Mammary epithelial cell (primary cell): ENCODE measurements at regions not wholly inside any gene's neighbourhood (a gene's known extent, or its start where the extent isn't known, plus 50 kb on each side); places are given as distances from the start of the nearest gene placed in this dataset.

Experiments used
- EZH2 ChIP-seq: IDR thresholded peaks from 2 replicates; pipeline ENCODE4 v1.6.1; 2012; ENCODE audit warnings: low read length, inconsistent platforms, borderline replicate concordance
- TF ChIP-seq, protein P1 (sequence below), 2 donors: IDR thresholded peaks in 1 of 2; conservative IDR thresholded peaks in 1 of 2; 2 replicates each; pipeline ENCODE4 v1.5.1; 2011 to 2012; ENCODE audit warnings: inconsistent platforms in 2 of 2, low read length in 2 of 2, mild to moderate bottlenecking in 2 of 2, control low read depth in 1 of 2, low read depth in 1 of 2; ENCODE audit not compliant: insufficient read depth in 1 of 2; ENCODE audit errors: extremely low read depth in 1 of 2

DNA sequence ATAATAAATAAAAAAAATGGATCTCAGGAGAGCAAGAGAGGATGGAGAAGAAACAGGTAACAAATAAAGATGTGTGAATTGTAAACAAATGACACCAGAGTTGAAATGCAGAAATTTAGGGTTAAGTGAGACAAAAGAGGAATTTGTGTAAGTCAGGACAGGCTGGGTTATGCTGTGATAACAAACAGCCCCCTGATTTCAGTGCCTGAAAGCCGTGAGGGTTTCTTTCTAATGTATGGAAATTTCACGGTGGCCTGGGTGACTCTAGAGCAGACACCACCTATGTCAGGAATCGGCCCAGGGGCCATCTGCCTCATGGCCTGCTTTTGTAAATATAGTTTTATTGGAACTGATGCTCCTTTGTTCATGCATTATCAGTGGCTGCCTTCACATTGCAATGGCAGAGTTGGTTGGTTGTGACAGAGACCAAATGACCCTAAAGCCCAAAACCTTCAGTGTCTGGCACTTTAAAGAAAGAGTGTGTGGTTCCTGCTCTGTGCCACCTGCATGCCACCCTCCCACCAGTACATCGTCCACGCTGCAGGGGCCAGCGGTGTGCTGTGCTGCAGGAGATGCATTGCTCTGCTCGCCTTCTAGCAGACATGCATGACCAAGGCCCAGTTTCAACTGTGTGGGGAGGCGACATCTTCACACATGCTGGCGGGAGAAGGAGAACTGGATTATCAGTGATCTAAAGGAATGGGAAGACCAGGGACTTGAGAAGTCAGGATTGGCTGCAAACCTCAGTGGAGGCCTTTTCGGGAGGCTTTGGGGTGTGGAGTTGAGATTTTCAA, 221.2 kb upstream of the APCDD1 start:
- TF ChIP-seq EZH2 = no peak
- TF ChIP-seq, protein P1, sequence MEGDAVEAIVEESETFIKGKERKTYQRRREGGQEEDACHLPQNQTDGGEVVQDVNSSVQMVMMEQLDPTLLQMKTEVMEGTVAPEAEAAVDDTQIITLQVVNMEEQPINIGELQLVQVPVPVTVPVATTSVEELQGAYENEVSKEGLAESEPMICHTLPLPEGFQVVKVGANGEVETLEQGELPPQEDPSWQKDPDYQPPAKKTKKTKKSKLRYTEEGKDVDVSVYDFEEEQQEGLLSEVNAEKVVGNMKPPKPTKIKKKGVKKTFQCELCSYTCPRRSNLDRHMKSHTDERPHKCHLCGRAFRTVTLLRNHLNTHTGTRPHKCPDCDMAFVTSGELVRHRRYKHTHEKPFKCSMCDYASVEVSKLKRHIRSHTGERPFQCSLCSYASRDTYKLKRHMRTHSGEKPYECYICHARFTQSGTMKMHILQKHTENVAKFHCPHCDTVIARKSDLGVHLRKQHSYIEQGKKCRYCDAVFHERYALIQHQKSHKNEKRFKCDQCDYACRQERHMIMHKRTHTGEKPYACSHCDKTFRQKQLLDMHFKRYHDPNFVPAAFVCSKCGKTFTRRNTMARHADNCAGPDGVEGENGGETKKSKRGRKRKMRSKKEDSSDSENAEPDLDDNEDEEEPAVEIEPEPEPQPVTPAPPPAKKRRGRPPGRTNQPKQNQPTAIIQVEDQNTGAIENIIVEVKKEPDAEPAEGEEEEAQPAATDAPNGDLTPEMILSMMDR (conservative IDR thresholded peaks at IDR 0.05 in 1 of 2, IDR thresholded peaks at IDR 0.05 in 1 of 2; ENCODE audit: extremely low read depth in 1 of 2, insufficient read depth in 1 of 2, low read depth in 1 of 2, low read length in 2 of 2) = no peak
